ENCODE measurements at regions not wholly inside any gene's neighbourhood (a gene's known extent, or its start where the extent isn't known, plus 50 kb on each side); places are given as distances from the start of the nearest gene placed in this dataset.

- DNase-seq, result no peak
These were observed 127.4 kb upstream of the FAM83B start for GRCh38 chr6:54719131-54719530.

DNA sequence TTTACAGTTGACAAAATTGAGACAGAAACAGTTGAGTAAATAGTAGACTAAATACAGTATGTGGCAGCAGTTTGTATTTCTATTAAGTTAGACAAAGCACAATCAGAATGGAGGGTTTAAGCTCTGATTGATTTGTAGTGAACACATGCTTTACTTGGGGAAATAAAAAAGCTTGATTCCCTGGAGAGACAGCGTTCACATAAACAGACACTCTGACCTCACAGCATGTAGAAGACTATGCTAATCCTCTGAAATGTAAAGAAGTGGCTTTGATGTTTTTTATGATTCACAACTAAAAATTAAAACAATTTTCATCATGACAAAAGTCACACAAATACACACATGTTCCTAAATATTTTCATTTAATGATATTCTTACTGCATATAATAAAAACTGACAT lies 126.9 kb upstream of the FAM83B start:
- DNase-seq, result no peak

GRCh38 chr6:54722328-54722727 lies 124.2 kb upstream of the FAM83B start:
- DNase-seq, result no peak

GRCh38 chr6:54729716-54730115 lies 116.9 kb upstream of the FAM83B start:
- DNase-seq, result no peak

GRCh38 chr6:54730767-54731630 lies 115.6 kb upstream of the FAM83B start:
- no peak for DNase-seq

DNA sequence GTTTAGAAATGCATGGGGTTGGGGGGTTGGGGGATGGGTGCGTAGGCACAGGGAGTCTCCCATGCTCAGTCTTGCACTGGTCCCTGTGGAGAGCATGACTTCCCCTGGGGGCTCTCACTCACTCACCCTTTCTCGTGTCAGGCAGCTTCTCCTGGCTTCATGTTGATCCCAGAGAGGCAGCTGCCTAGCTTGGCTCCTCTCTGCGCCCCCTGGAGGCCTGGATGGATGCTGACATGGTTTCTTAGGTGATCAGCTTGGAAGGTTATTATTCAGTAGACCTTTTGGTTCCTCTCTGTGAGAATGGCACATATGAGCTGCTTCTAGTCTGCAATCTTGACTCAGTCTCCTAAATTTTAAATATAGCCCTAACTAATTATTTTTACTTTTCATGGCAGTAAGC lies 109.3 kb upstream of the FAM83B start:
- DNase-seq, result no peak

- no peak for DNase-seq
These were observed 98.6 kb upstream of the FAM83B start for GRCh38 chr6:54747955-54748354.

DNA sequence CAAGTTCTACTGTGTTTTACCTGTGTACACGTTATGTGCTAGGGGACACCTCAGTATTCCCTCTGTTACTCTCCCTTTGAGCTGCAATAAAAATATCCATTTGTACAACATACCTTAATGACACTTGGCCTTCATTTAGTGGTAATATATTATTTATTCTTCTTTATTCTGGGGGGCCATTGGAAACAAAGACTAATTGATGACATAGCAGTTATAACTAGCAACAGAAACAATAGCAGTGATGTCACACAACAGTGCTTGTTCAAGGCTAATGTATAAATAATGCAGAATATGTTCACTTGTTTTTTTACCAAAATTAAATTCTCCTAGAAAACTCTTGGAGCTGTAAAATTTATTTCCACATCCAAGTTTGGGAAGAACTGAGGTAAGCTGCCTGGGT lies 92.2 kb upstream of the FAM83B start:
- no peak for DNase-seq

- DNase-seq, result no peak
These were observed 88.2 kb upstream of the FAM83B start for GRCh38 chr6:54758340-54758739.

GRCh38 chr6:54768494-54768893 lies 78.1 kb upstream of the FAM83B start:
- no peak for DNase-seq

DNA sequence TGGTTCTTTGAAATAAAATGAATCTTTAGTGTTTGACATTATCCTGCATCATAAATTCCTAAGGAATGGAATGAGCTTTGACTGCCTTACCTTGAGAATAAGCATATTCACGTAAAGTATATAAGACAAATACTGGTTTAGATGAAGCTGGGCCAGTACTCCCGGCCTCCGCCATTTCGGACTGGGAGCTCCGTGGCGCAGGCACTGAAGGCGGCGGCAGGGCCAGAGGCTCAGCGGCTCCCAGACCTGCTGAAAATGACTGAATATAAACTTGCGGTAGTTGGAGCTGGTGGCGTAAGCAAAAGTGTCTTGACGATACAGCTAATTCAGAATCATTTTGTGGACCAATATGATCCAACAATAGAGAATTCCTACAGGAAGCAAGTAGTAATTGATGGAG lies 76.2 kb upstream of the FAM83B start:
- DNase-seq, result no peak

DNA sequence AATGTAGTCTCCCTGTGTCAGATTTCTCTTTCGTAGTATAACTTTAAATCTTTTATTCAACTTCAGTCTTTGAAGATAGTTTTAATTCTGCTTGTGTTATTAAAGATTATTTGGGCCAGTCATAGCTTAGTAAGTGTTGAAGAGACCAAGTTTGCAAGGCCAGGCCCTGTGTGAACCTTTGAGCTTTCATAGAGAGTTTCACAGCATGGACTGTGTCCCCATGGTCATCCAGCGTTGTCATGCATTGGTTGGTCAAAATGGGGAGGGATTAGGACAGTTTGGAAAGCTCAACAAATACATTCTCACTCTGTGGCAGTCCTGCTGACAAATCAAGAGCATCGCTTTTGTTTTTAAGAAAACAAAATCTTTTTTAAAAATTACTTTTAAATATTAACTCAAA lies 74.6 kb upstream of the FAM83B start:
- DNase-seq, result no peak

GRCh38 chr6:54772610-54773009 lies 74.0 kb upstream of the FAM83B start:
- no peak for DNase-seq

DNA sequence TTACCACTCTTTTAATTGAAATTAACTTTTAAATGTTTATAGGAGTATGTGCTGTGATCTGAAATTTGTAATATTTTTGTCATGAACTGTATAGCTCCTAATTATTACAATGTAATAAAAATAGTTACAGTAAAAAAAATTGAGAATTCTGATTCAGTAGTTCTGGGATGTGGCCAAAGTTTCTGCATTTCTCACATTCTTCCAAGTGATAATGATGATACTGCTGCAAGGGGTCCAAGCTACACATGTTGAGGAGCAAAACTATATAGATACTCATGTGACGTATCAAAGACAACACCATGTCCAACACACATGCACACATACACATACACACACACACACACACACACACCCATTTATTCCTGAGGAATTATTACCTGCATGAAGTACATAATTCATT lies 71.0 kb upstream of the FAM83B start:
- DNase-seq, result no peak

- DNase-seq, result no peak
These were observed 69.7 kb upstream of the FAM83B start for GRCh38 chr6:54776891-54777290.

GRCh38 chr6:54778731-54779130 lies 67.8 kb upstream of the FAM83B start:
- no peak for DNase-seq

GRCh38 chr6:54784011-54784410 lies 62.6 kb upstream of the FAM83B start:
- no peak for DNase-seq

DNA sequence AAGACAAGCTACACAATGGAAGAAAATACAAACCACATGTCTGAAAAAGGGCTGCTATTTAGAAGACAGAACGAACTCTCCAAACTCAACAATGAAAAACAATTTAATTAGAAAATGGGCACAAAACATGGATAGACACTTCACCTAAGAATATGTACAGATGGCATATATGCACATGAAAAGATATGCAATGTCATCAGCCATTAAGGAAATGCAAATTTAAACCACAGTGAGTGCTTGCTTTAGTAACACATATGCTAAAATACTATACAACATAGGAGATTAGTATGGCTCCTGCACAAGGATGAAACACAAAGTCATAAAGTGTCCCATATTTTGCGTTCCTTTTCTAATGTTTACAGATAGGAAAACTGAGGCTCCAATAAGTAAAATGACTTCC lies 60.4 kb upstream of the FAM83B start:
- DNase-seq, result no peak

DNA sequence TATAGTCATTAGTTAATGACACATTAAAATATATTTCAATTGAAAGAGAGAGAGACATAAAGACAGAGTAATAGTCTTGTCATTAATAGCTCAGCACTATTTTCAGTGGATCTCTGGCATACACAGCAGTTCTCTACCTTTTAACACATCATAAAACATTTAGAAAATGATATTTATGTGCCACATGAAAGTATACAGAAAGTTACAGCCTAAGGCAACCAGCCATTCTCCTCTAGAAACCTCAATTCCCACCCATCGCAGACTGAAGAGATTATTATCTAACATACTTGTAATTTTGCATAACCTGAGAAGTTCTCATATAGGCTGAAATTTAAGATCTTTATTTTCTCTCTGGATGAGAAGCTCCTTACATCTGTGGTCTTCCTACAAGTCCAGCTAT lies 58.7 kb upstream of the FAM83B start:
- DNase-seq, result no peak

Data from stimulated activated naive CD4-positive, alpha-beta T cell (primary cell).